Muscle layer of duodenum (tissue), 2 donors: ENCODE measurements at regions not wholly inside any gene's neighbourhood (a gene's known extent, or its start where the extent isn't known, plus 50 kb on each side); places are given as distances from the start of the nearest gene placed in this dataset.

ENCODE experiments used
- H3K27ac ChIP-seq: one replicate; pipeline ENCODE4 v1.7.0; 2013; ENCODE audit warnings: mild to moderate bottlenecking, low read length
- H3K27me3 ChIP-seq: one replicate; pipeline ENCODE4 v1.7.0; 2013; ENCODE audit warnings: low read depth, mild to moderate bottlenecking, control low read depth, low read length
- H3K36me3 ChIP-seq, 2 donors: one replicate each; pipeline ENCODE4 v1.7.0; 2013; ENCODE audit warnings: low read length in 2 of 2, control low read depth in 1 of 2, mild to moderate bottlenecking in 1 of 2; ENCODE audit not compliant: insufficient read depth in 2 of 2, control insufficient read depth in 1 of 2
- H3K4me1 ChIP-seq, 2 donors: one replicate each; pipeline ENCODE4 v1.7.0; 2013; ENCODE audit warnings: low read length in 2 of 2, mild to moderate bottlenecking in 2 of 2, control low read depth in 1 of 2, moderate library complexity in 1 of 2; ENCODE audit not compliant: insufficient read depth in 2 of 2, control insufficient read depth in 1 of 2
- H3K4me3 ChIP-seq, 2 donors: one replicate each; pipeline ENCODE4 v1.7.0; 2013; ENCODE audit warnings: low read length in 2 of 2, low read depth in 1 of 2, mild to moderate bottlenecking in 1 of 2
- H3K9me3 ChIP-seq, 2 donors: one replicate each; pipeline ENCODE4 v1.7.0; 2013; ENCODE audit warnings: low read length in 2 of 2, control low read depth in 1 of 2, mild to moderate bottlenecking in 1 of 2; ENCODE audit not compliant: control insufficient read depth in 1 of 2
- donor health status: healthy.

- H3K4me1 ChIP-seq = no peaks in the 10 kb centered on the region
- no peaks in the 10 kb centered on the region for H3K27me3 ChIP-seq
- no peak overlapping the region for H3K27ac ChIP-seq
- no peaks in the 10 kb centered on the region for H3K36me3 ChIP-seq
- H3K9me3 ChIP-seq = no peaks in the 10 kb centered on the region
- H3K4me3 ChIP-seq = no peak overlapping the region
These were observed 179.0 kb downstream of the CHST1 start for GRCh38 chr11:45486461-45486860.

GRCh38 chr11:45485070-45485707 lies 180.2 kb downstream of the CHST1 start:
- H3K9me3 ChIP-seq = no peaks in the 10 kb centered on the region
- no peak overlapping the region for H3K4me3 ChIP-seq
- no peak overlapping the region for H3K27ac ChIP-seq
- no peaks in the 10 kb centered on the region for H3K36me3 ChIP-seq
- no peaks in the 10 kb centered on the region for H3K27me3 ChIP-seq
- no peaks in the 10 kb centered on the region for H3K4me1 ChIP-seq

DNA sequence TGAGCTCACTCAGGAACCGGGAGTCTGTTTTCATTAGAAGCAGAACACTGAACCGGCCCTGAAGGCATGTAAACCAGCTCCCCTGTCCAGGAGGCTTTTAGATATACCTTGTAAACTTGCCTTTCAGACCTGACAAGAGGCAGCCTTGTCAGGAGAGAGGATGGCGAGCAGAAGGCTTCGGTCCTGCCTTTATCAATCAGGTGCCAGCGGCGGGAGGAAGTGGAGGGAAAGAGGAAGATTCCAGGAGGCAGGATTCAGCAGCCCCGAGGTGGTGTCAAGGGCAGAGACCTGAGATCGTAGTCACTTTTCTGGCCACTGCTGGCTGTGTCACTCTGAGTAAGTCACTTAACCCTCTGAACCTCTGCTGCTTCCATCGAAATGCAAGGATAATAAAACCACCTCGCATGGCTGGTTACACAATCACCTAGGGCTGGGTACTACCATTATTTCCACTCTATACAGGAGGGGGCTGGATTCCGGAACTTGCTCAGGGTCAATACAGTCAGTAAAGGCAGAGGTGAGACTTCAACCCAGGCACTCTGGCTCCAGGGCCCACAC lies 181.0 kb downstream of the CHST1 start:
- no peaks in the 10 kb centered on the region for H3K9me3 ChIP-seq
- no peak overlapping the region for H3K27ac ChIP-seq
- no peak overlapping the region for H3K4me3 ChIP-seq
- no peaks in the 10 kb centered on the region for H3K27me3 ChIP-seq
- H3K4me1 ChIP-seq = no peaks in the 10 kb centered on the region
- H3K36me3 ChIP-seq = no peaks in the 10 kb centered on the region

DNA sequence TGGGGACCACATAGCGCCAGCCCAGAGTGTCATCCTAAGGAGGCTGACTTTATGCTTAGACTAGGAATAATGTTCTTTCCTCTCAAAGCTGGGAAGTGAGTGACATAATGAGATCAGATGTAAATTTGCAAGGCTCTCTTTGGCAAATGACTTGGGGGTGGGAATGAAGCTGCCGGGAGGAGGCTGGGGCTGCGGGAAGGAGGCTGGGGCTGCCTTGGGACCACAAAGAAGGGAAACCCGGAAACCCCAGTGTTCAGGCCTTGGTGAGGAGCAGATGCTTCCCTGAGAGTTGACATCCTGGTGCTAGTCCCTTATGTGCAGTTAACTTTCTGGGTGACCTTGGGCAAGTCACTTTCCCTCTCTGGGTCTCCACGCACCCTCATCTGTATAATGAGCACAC lies 182.0 kb downstream of the CHST1 start:
- H3K36me3 ChIP-seq = no peaks in the 10 kb centered on the region
- no peaks in the 10 kb centered on the region for H3K9me3 ChIP-seq
- H3K4me1 ChIP-seq = no peaks in the 10 kb centered on the region
- H3K27ac ChIP-seq = no peak overlapping the region
- no peak overlapping the region for H3K4me3 ChIP-seq
- H3K27me3 ChIP-seq = no peaks in the 10 kb centered on the region

DNA sequence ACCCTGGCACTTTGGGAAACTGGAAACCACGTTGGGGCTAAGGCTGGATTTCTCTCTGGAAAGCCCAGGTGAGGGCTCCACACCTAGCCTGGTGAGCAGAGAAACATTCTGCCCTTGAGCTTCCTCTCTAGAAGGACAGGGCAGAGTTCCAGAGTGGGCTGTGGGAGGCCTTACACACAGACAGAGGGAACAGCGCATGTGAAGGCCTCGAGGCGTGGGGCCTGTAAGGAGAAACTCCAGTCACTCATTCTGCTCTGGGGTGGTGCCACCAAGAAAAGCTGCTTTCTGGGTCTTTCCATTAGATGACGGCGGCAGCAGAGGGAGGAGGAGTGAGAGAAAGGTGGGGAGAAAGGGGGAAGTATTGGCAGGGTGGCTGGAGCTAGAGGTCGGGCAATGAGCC lies 183.1 kb downstream of the CHST1 start:
- H3K9me3 ChIP-seq = no peaks in the 10 kb centered on the region
- no peaks in the 10 kb centered on the region for H3K36me3 ChIP-seq

DNA sequence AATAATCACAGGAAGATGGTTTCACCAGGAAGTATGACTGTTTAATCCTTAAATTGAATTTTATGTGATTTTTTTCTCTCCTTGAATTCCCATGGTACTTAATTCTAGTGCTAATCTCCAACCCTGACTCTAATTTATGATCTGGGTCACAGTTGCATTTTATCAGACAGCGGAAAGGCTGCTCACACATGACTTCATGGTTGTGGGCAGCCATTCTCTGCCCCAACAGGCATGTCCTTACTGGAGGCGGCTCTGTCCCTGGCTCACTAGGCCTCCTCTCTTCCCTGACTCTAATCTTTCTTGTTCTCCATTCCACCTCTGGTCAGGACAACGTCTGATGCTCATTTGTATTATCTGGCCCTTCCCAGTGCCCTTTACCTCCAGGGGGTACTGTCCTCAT lies 184.4 kb downstream of the CHST1 start:
- no peak overlapping the region for H3K4me3 ChIP-seq
- H3K27me3 ChIP-seq = no peaks in the 10 kb centered on the region
- H3K27ac ChIP-seq = no peak overlapping the region
- H3K36me3 ChIP-seq = no peaks in the 10 kb centered on the region
- H3K9me3 ChIP-seq = no peaks in the 10 kb centered on the region
- no peaks in the 10 kb centered on the region for H3K4me1 ChIP-seq

More for the DNA sequence above, 183.1 kb downstream of the CHST1 start:
- Histone ChIP-seq H3K4me3 (no peak overlapping the region), H3K27ac (no peak overlapping the region), H3K4me1 (no peaks in the 10 kb centered on the region), H3K27me3 (no peaks in the 10 kb centered on the region)

GRCh38 chr11:45477588-45477987 lies 187.8 kb downstream of the CHST1 start:
- Histone ChIP-seq H3K27me3 (no peaks in the 10 kb centered on the region), H3K9me3 (no peaks in the 10 kb centered on the region), H3K36me3 (no peaks in the 10 kb centered on the region), H3K4me3 (no peak overlapping the region), H3K4me1 (no peaks in the 10 kb centered on the region), H3K27ac (no peak overlapping the region)

- Histone ChIP-seq H3K36me3 (no peaks in the 10 kb centered on the region), H3K27me3 (no peaks in the 10 kb centered on the region), H3K4me3 (no peak overlapping the region), H3K27ac (no peak overlapping the region), H3K9me3 (no peaks in the 10 kb centered on the region), H3K4me1 (no peaks in the 10 kb centered on the region)
These were observed 189.3 kb downstream of the CHST1 start for GRCh38 chr11:45476126-45476525.

DNA sequence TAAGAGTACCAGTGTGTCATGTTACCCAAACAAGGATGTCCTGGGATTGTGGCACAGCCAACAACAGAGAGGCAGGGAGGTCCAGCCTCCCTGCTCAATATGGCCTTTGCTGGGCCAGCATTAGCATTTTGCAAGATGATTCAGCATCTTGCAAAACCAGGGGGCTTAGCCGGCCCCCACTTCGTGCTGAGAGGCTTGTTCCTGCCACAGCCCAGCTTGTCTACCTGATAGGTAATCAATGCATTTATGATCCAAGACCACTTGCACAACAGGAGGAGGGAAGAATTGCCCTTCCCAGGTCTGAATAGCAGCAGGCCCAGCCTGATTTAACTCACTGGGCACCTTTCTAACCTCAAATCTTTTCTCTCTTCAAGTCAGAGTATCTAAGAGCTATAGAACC lies 189.0 kb upstream of the SYT13 start:
- H3K27me3 ChIP-seq = no peaks in the 10 kb centered on the region
- no peaks in the 10 kb centered on the region for H3K36me3 ChIP-seq
- no peak overlapping the region for H3K27ac ChIP-seq
- no peak overlapping the region for H3K4me3 ChIP-seq
- no peaks in the 10 kb centered on the region for H3K4me1 ChIP-seq
- H3K9me3 ChIP-seq = no peaks in the 10 kb centered on the region

DNA sequence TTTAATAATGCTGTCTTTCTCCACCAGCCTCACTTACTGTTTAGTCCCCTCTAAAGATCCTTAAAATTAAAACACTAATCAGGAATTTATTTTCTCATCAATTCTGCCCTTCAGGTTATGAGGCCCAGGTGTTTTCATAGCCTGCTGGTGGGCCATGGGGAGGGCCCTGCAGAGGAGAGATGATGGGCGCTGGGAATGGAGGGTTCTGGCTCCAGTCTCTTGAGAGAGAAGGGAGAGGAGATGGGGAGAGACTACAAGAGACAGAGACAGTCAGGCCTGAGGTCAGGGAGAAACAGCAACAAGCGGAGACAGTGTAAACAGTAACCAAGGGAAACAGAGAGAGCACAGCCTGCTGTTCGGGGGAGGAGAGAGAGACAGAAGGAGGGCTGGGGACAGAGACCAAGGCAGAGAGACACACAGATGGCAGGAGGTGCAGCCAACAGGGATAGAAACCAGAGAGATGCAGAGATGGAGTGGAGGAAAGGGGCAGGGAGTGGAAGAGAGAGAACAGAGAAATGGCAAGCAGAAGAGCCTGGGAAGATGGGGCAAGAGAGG lies 187.3 kb upstream of the SYT13 start:
- no peak overlapping the region for H3K27ac ChIP-seq
- H3K27me3 ChIP-seq = no peaks in the 10 kb centered on the region
- H3K4me1 ChIP-seq = no peaks in the 10 kb centered on the region
- H3K4me3 ChIP-seq = no peak overlapping the region
- H3K36me3 ChIP-seq = no peaks in the 10 kb centered on the region
- H3K9me3 ChIP-seq = no peaks in the 10 kb centered on the region

DNA sequence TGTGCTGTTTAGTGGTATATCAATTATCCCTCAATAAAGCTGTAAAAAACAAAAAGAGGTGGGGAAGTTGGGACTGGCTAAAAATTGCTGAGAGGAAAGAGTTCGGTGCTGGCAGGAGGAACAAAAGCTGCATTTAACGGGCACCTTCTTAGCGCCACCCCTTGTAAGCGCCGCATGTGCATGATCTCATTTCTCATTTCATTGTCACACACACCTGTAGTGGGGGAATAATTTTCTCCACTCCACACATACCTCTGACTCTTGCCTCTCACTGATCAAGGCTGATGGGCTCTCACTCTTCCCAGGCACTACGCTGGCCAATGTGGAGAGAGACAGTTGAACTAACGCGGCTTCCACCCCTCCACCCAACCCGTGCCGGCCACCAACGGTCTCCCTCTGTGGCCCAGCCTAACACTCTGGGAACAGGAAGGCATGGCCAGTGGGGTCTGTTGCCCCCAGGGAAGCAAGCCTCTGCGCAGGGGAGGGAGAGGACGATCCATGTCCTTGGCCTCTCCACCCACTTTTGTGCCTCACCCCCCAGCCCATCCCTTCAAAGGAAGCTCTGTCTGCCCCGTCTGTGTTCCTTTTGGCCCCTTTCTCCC lies 186.7 kb upstream of the SYT13 start:
- no peak overlapping the region for H3K27ac ChIP-seq
- H3K36me3 ChIP-seq = no peaks in the 10 kb centered on the region
- no peaks in the 10 kb centered on the region for H3K4me1 ChIP-seq
- no peak overlapping the region for H3K4me3 ChIP-seq
- no peaks in the 10 kb centered on the region for H3K27me3 ChIP-seq
- H3K9me3 ChIP-seq = no peaks in the 10 kb centered on the region
